ENCODE measurements at regions not wholly inside any gene's neighbourhood (a gene's known extent, or its start where the extent isn't known, plus 50 kb on each side); places are given as distances from the start of the nearest gene placed in this dataset.
A peak's percentile ranks its signal among the peaks of the same experiment; 100 is the strongest.

- TF ChIP-seq CTCF (IDR thresholded peaks at IDR 0.05; ENCODE audit: insufficient read depth, low read depth, low read length): no peak
- H3K4me3 ChIP-seq (ENCODE audit: low read depth, low read length): no peak overlapping the region
- no peak for DNase-seq (ENCODE audit: low read depth)
Measured at GRCh38 chr1:228957535-228957934, 222.3 kb downstream of the RHOU start.

GRCh38 chr1:228958121-228958520 lies 222.8 kb downstream of the RHOU start:
- TF ChIP-seq CTCF (IDR thresholded peaks at IDR 0.05; ENCODE audit: insufficient read depth, low read depth, low read length): no peak
- DNase-seq (ENCODE audit: low read depth): peak; percentile 68
- no peak overlapping the region for H3K4me3 ChIP-seq (ENCODE audit: low read depth, low read length)

- DNase-seq (ENCODE audit: low read depth): peak; percentile 28
- no peak overlapping the region for H3K4me3 ChIP-seq (ENCODE audit: low read depth, low read length)
- TF ChIP-seq CTCF (IDR thresholded peaks at IDR 0.05; ENCODE audit: insufficient read depth, low read depth, low read length): no peak
Measured at GRCh38 chr1:228958741-228959140, 223.5 kb downstream of the RHOU start.

- DNase-seq (ENCODE audit: low read depth): no peak
- no peak overlapping the region for H3K4me3 ChIP-seq (ENCODE audit: low read depth, low read length)
- TF ChIP-seq CTCF (IDR thresholded peaks at IDR 0.05; ENCODE audit: insufficient read depth, low read depth, low read length): no peak
Measured at GRCh38 chr1:228960705-228961104, 225.4 kb downstream of the RHOU start.

- DNase-seq (ENCODE audit: low read depth): no peak
- H3K4me3 ChIP-seq (ENCODE audit: low read depth, low read length): no peak overlapping the region
- TF ChIP-seq CTCF (IDR thresholded peaks at IDR 0.05; ENCODE audit: insufficient read depth, low read depth, low read length): no peak
Measured at GRCh38 chr1:228961511-228961910, 226.2 kb downstream of the RHOU start.

- no peak for TF ChIP-seq CTCF (IDR thresholded peaks at IDR 0.05; ENCODE audit: insufficient read depth, low read depth, low read length)
- no peak for DNase-seq (ENCODE audit: low read depth)
- H3K4me3 ChIP-seq (ENCODE audit: low read depth, low read length): no peak overlapping the region
Measured at GRCh38 chr1:228963795-228964177, 228.5 kb downstream of the RHOU start.
